Keratinocyte (primary cell): ENCODE measurements at regions not wholly inside any gene's neighbourhood (a gene's known extent, or its start where the extent isn't known, plus 50 kb on each side); places are given as distances from the start of the nearest gene placed in this dataset.

ENCODE experiments used
- CTCF ChIP-seq, 3 experiments: IDR thresholded peaks in 1 of 3; conservative IDR thresholded peaks in 1 of 3; optimal IDR thresholded peaks in 1 of 3; 2 replicates in 2 of 3; 3 replicates in 1 of 3; pipeline versions ENCODE3 to v1.5.1; 2011; ENCODE audit warnings: low read length in 3 of 3, mild to moderate bottlenecking in 3 of 3, moderate library complexity in 2 of 3, control low read depth in 1 of 3, inconsistent platforms in 1 of 3; ENCODE audit not compliant: insufficient read depth in 2 of 3; ENCODE audit errors: extremely low read depth in 1 of 3
- EZH2 ChIP-seq: IDR thresholded peaks from one replicate; pipeline ENCODE4 v1.6.1; 2012; ENCODE audit warnings: inconsistent platforms, mild to moderate bottlenecking, low read length, moderate library complexity

DNA sequence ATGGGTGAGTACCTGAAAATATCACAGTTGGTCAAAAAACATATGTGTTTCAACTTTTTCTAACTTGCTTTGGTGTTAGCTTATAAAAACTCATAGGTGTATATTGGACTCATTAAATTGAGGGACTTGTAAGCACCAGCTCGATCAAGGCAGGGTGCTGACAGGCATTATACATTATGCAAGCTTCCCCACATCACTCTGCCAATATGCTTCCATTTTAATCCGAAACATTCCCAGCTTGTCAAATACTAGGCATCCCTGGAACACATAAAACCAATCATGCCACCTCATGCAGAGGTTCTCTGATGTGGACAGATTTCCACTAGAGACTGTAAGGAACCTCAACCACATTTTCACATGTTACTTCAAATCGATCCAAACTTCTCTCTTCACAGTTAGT is 187.3 kb upstream of the NT5E start:
- TF ChIP-seq CTCF (optimal IDR thresholded peaks at IDR 0.05 in 1 of 3, IDR thresholded peaks at IDR 0.05 in 1 of 3, conservative IDR thresholded peaks at IDR 0.05 in 1 of 3; ENCODE audit: extremely low read depth in 1 of 3, insufficient read depth in 2 of 3, low read length in 3 of 3) (no peak), EZH2 (no peak)
